GM21528 (cell line): ENCODE measurements at regions not wholly inside any gene's neighbourhood (a gene's known extent, or its start where the extent isn't known, plus 50 kb on each side); places are given as distances from the start of the nearest gene placed in this dataset.

Source experiments
- ATAC-seq: cut with Tn5 transposase; IDR thresholded peaks from one replicate; pipeline ENCODE4 v1.9.1; 2021; ENCODE audit warnings: mild to moderate bottlenecking, moderate library complexity; ENCODE audit not compliant: unreplicated experiment, low FRiP score

GRCh38 chr1:170863621-170864020, 71.7 kb upstream of the MROH9 start:
- no peak for ATAC-seq

- ATAC-seq: no peak
These were observed 71.1 kb upstream of the MROH9 start for GRCh38 chr1:170864238-170864637.

GRCh38 chr1:170864876-170865538, 70.3 kb upstream of the MROH9 start:
- no peak for ATAC-seq

GRCh38 chr1:170866646-170867045, 68.7 kb upstream of the MROH9 start:
- ATAC-seq: no peak

GRCh38 chr1:170871868-170872267, 63.5 kb upstream of the MROH9 start:
- ATAC-seq: no peak

- ATAC-seq: no peak
These were observed 62.7 kb upstream of the MROH9 start for GRCh38 chr1:170872663-170873062.

- ATAC-seq: no peak
These were observed 60.7 kb upstream of the MROH9 start for GRCh38 chr1:170874671-170875070.

- ATAC-seq: no peak
These were observed 53.8 kb upstream of the MROH9 start for GRCh38 chr1:170881268-170882265.
